GM23338 (cell line): ENCODE measurements at regions not wholly inside any gene's neighbourhood (a gene's known extent, or its start where the extent isn't known, plus 50 kb on each side); places are given as distances from the start of the nearest gene placed in this dataset.

Experiments
- CREB1 ChIP-seq: fragments of 250-450 bp; sonication (Bioruptor Pico); IDR thresholded peaks from 2 replicates; pipeline ENCODE4 v1.5.0; 2020; ENCODE audit warnings: low read depth, mild to moderate bottlenecking, moderate library complexity
- EZH2 ChIP-seq: fragments of 200-600 bp; sonication (generic); IDR thresholded peaks from one replicate; pipeline ENCODE4 v1.8.0; 2017; ENCODE audit warnings: antibody characterized with exemption, mild to moderate bottlenecking, low read depth; ENCODE audit not compliant: unreplicated experiment
- EZH2phosphoT487 ChIP-seq: fragments of 200-600 bp; sonication (generic); IDR thresholded peaks from one replicate; pipeline ENCODE4 v1.8.1; 2018; ENCODE audit warnings: antibody characterized with exemption; ENCODE audit not compliant: unreplicated experiment
- JUNB ChIP-seq: IDR thresholded peaks from one replicate; pipeline ENCODE4 v1.6.1; 2016; ENCODE audit warnings: antibody characterized with exemption; ENCODE audit not compliant: unreplicated experiment
- NANOG ChIP-seq: IDR thresholded peaks from 2 replicates; pipeline ENCODE4 v1.6.1; 2016; ENCODE audit warnings: antibody characterized with exemption, borderline replicate concordance
- POLR2AphosphoS5 ChIP-seq: IDR thresholded peaks from 2 replicates; pipeline ENCODE4 v1.6.1; 2016; ENCODE audit warnings: antibody characterized with exemption, low read depth
- STAT1 ChIP-seq: IDR thresholded peaks from one replicate; pipeline ENCODE4 v1.6.1; 2016; ENCODE audit warnings: antibody characterized with exemption; ENCODE audit not compliant: unreplicated experiment
- ZNF114 ChIP-seq: fragments of 250-450 bp; sonication (Bioruptor Pico); IDR thresholded peaks from 2 replicates; pipeline ENCODE4 v1.5.0; 2020; ENCODE audit warnings: mild to moderate bottlenecking, moderate library complexity
- ZNF331 ChIP-seq: fragments of 250-450 bp; sonication (Bioruptor Pico); IDR thresholded peaks from 2 replicates; pipeline ENCODE4 v1.5.0; 2020; ENCODE audit warnings: low read depth, mild to moderate bottlenecking, moderate library complexity
- TF ChIP-seq, protein P1 (sequence below), 2 experiments: fragments of 200-600 bp in 1 of 2; sonication (generic) in 1 of 2; conservative IDR thresholded peaks; 2 replicates each; pipeline versions ENCODE4 v1.5.1 to v1.6.1; 2016 to 2017; ENCODE audit warnings: antibody characterized with exemption in 2 of 2, low read depth in 2 of 2, mild to moderate bottlenecking in 2 of 2, moderate library complexity in 1 of 2
- TF ChIP-seq, protein P2 (sequence below): IDR thresholded peaks from one replicate; pipeline ENCODE4 v1.6.1; 2018; ENCODE audit warnings: antibody characterized with exemption; ENCODE audit not compliant: unreplicated experiment
- TF ChIP-seq, protein P3 (sequence below): IDR thresholded peaks from 2 replicates; pipeline ENCODE4 v1.6.1; 2016; ENCODE audit warnings: antibody characterized with exemption
- TF ChIP-seq, protein P4 (sequence below): fragments of 250-450 bp; sonication (Bioruptor Pico); IDR thresholded peaks from 2 replicates; pipeline ENCODE4 v1.5.0; 2020; ENCODE audit warnings: mild to moderate bottlenecking, moderate library complexity

DNA sequence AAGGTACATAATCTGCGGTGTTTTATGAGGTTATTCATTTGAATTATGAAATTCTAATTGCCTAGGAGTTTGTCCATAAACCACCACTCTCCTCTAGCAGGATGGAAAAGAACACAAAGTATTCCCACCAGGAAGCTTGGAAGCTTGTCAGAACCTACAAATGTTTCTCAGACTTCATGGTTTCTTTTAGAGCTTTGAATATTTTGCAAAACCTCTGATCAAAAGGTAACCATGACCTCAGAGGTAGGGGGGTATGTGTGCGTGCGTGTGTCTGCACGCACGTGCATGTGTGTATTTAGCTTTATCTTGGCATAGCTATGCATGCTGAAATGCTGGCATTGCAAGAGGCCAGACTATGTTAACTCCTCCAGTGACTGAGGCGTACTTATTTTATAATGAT lies 847.0 kb downstream of the TLE1 start:
- TF ChIP-seq, protein P1, sequence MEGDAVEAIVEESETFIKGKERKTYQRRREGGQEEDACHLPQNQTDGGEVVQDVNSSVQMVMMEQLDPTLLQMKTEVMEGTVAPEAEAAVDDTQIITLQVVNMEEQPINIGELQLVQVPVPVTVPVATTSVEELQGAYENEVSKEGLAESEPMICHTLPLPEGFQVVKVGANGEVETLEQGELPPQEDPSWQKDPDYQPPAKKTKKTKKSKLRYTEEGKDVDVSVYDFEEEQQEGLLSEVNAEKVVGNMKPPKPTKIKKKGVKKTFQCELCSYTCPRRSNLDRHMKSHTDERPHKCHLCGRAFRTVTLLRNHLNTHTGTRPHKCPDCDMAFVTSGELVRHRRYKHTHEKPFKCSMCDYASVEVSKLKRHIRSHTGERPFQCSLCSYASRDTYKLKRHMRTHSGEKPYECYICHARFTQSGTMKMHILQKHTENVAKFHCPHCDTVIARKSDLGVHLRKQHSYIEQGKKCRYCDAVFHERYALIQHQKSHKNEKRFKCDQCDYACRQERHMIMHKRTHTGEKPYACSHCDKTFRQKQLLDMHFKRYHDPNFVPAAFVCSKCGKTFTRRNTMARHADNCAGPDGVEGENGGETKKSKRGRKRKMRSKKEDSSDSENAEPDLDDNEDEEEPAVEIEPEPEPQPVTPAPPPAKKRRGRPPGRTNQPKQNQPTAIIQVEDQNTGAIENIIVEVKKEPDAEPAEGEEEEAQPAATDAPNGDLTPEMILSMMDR (conservative IDR thresholded peaks at IDR 0.05; ENCODE audit: low read depth in 2 of 2), result no peak
- TF ChIP-seq POLR2AphosphoS5 (no peak), EZH2phosphoT487 (no peak), EZH2 (no peak), ZNF331 (CRISPR knock-in tag) (no peak), CREB1 (CRISPR knock-in tag) (no peak), NANOG (no peak), JUNB (no peak), STAT1 (no peak), ZNF114 (CRISPR knock-in tag) (no peak)
- TF ChIP-seq, protein P2, sequence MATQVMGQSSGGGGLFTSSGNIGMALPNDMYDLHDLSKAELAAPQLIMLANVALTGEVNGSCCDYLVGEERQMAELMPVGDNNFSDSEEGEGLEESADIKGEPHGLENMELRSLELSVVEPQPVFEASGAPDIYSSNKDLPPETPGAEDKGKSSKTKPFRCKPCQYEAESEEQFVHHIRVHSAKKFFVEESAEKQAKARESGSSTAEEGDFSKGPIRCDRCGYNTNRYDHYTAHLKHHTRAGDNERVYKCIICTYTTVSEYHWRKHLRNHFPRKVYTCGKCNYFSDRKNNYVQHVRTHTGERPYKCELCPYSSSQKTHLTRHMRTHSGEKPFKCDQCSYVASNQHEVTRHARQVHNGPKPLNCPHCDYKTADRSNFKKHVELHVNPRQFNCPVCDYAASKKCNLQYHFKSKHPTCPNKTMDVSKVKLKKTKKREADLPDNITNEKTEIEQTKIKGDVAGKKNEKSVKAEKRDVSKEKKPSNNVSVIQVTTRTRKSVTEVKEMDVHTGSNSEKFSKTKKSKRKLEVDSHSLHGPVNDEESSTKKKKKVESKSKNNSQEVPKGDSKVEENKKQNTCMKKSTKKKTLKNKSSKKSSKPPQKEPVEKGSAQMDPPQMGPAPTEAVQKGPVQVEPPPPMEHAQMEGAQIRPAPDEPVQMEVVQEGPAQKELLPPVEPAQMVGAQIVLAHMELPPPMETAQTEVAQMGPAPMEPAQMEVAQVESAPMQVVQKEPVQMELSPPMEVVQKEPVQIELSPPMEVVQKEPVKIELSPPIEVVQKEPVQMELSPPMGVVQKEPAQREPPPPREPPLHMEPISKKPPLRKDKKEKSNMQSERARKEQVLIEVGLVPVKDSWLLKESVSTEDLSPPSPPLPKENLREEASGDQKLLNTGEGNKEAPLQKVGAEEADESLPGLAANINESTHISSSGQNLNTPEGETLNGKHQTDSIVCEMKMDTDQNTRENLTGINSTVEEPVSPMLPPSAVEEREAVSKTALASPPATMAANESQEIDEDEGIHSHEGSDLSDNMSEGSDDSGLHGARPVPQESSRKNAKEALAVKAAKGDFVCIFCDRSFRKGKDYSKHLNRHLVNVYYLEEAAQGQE, result no peak
- TF ChIP-seq, protein P3, sequence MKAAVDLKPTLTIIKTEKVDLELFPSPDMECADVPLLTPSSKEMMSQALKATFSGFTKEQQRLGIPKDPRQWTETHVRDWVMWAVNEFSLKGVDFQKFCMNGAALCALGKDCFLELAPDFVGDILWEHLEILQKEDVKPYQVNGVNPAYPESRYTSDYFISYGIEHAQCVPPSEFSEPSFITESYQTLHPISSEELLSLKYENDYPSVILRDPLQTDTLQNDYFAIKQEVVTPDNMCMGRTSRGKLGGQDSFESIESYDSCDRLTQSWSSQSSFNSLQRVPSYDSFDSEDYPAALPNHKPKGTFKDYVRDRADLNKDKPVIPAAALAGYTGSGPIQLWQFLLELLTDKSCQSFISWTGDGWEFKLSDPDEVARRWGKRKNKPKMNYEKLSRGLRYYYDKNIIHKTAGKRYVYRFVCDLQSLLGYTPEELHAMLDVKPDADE, result no peak
- TF ChIP-seq, protein P4, sequence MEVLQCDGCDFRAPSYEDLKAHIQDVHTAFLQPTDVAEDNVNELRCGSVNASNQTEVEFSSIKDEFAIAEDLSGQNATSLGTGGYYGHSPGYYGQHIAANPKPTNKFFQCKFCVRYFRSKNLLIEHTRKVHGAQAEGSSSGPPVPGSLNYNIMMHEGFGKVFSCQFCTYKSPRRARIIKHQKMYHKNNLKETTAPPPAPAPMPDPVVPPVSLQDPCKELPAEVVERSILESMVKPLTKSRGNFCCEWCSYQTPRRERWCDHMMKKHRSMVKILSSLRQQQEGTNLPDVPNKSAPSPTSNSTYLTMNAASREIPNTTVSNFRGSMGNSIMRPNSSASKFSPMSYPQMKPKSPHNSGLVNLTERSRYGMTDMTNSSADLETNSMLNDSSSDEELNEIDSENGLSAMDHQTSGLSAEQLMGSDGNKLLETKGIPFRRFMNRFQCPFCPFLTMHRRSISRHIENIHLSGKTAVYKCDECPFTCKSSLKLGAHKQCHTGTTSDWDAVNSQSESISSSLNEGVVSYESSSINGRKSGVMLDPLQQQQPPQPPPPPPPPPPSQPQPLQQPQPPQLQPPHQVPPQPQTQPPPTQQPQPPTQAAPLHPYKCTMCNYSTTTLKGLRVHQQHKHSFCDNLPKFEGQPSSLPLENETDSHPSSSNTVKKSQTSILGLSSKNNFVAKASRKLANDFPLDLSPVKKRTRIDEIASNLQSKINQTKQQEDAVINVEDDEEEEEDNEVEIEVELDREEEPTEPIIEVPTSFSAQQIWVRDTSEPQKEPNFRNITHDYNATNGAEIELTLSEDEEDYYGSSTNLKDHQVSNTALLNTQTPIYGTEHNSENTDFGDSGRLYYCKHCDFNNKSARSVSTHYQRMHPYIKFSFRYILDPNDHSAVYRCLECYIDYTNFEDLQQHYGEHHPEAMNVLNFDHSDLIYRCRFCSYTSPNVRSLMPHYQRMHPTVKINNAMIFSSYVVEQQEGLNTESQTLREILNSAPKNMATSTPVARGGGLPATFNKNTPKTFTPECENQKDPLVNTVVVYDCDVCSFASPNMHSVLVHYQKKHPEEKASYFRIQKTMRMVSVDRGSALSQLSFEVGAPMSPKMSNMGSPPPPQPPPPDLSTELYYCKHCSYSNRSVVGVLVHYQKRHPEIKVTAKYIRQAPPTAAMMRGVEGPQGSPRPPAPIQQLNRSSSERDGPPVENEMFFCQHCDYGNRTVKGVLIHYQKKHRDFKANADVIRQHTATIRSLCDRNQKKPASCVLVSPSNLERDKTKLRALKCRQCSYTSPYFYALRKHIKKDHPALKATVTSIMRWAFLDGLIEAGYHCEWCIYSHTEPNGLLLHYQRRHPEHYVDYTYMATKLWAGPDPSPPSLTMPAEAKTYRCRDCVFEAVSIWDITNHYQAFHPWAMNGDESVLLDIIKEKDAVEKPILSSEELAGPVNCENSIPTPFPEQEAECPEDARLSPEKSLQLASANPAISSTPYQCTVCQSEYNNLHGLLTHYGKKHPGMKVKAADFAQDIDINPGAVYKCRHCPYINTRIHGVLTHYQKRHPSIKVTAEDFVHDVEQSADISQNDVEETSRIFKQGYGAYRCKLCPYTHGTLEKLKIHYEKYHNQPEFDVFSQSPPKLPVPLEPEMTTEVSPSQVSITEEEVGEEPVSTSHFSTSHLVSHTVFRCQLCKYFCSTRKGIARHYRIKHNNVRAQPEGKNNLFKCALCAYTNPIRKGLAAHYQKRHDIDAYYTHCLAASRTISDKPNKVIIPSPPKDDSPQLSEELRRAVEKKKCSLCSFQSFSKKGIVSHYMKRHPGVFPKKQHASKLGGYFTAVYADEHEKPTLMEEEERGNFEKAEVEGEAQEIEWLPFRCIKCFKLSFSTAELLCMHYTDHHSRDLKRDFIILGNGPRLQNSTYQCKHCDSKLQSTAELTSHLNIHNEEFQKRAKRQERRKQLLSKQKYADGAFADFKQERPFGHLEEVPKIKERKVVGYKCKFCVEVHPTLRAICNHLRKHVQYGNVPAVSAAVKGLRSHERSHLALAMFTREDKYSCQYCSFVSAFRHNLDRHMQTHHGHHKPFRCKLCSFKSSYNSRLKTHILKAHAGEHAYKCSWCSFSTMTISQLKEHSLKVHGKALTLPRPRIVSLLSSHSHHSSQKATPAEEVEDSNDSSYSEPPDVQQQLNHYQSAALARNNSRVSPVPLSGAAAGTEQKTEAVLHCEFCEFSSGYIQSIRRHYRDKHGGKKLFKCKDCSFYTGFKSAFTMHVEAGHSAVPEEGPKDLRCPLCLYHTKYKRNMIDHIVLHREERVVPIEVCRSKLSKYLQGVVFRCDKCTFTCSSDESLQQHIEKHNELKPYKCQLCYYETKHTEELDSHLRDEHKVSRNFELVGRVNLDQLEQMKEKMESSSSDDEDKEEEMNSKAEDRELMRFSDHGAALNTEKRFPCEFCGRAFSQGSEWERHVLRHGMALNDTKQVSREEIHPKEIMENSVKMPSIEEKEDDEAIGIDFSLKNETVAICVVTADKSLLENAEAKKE, result no peak
